Left forelimb (tissue), 1 donor: ENCODE measurements at regions not wholly inside any gene's neighbourhood (a gene's known extent, or its start where the extent isn't known, plus 50 kb on each side); places are given as distances from the start of the nearest gene placed in this dataset.
"Not testable (repeated sequence)": the region's sequence is repeated elsewhere in the genome, so short reads cannot be mapped to it uniquely, and the experiment has no call there.

ENCODE experiments used
- DNase-seq: peaks from one replicate; pipeline ENCODE4 v3.0.0-alpha.2; 2018; ENCODE audit warnings: low spot score

- DNase-seq: no peak
Observed at GRCh38 chrX:65610481-65610880, 57.0 kb upstream of the MSN start.

GRCh38 chrX:65610040-65610439 lies 57.4 kb upstream of the MSN start:
- no peak for DNase-seq

- no peak for DNase-seq
Observed at GRCh38 chrX:65609237-65609636, 58.2 kb upstream of the MSN start.

DNA sequence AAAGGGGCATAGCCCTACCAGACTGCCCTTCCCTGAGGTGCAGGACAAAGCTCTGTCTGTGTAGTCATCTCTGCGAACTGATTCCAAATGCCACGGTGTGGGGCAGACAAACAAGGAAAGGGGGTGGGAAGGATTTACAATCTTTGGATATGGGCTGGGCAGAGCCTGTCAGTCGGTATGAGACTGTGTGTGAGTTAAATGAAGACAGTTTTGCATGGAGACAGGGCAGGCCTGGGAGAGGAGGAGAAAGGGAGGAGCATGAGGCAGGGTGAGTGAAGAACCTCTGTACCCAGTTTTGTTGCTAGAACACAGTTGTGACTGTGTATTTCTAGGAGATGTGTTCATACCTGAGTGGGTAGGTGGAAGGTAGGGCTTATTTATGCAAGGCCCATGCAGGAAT lies 59.4 kb upstream of the MSN start:
- no peak for DNase-seq

DNA sequence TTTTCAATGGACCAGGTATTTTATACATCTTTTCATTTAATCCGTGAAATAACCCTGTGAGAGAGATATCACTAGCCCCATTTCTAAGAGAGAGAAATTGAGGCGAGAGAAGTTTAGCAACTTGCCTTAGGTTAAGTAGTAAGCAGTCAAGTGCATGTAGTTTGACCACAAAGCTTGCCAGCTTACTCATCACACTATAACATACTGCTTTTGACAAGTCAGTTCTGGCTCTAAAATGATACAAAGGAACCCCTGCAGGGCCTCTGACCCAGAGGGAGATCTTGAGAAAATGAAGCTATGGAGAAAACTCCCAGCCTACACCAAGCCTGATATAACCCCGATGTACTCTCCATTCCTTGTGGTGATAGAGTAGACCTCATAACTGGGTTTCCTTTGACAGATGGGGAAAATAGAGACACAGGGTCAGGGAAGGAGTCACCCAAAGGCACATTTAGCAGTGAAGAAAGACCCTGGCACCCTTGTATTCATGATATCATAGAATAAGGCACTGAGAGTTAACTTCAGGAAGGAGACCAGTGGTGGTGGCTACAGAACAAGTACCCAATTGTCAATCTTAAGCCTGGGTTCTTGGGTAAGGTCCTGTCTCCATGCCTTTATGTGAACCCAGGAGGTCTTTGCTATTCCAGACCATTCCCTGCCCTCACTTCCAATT lies 60.2 kb upstream of the MSN start:
- no peak for DNase-seq

- DNase-seq: no peak
Observed at GRCh38 chrX:65602221-65602560, 65.3 kb upstream of the MSN start.

DNA sequence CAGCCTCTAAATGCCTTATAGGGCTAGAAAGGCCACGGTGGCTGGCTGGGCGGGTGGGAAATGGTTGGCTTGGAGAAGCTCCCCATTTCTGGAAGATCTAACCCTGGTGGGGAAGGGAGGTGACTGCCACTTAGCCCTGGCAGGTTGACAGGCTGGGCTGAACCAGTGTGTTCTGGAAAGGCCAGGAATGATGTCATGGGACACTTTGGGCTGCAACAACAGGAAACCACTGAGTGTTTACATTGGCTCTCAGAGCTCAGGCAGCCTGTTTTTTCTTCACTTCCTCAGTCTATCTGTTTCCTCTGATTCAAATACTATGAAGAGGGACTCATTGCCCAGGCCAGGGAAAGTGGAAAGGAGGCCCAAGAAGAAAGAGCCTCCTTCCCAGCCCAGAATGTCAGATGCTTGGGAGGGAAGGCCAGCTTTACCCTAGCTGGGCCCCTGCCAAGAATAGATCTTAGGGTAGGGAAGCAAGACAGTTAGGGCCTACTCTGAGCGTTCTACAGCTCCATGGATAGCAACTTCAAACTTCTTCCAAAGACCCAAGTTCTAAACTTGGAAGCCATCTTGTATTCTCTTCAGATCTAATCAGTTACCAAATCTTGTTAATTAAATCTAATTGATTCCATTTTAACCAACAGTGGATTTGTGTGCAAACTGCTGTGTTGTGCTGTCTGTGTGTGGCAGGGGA lies 65.8 kb upstream of the MSN start:
- no peak for DNase-seq

- DNase-seq: no peak
Observed at GRCh38 chrX:65601126-65601525, 66.3 kb upstream of the MSN start.

GRCh38 chrX:65600106-65600505 lies 65.5 kb upstream of the LAS1L start:
- DNase-seq: no peak

GRCh38 chrX:65598559-65599147 lies 64.1 kb upstream of the LAS1L start:
- DNase-seq: no peak

- DNase-seq: no peak
Observed at GRCh38 chrX:65596270-65597034, 61.9 kb upstream of the LAS1L start.

DNA sequence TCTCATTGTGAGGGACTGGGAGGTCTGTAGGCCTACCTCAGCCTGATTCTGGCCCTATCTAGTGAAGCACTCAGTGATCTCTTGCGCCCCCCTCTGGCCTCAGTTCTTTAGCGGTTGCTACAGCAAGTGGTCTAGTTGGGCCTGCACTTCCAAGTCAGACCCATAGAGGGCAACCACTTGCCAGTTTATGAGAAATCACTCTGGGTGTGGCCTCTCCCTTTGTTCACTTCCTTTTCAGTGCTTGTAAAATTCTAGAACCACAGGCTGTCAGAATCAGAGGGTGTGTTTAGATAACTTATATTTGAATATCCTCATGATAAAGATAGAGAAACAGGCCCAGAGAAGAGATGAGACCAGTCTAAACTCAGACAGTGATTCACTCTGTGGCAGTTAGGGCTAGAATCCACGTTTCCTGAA lies 60.9 kb upstream of the LAS1L start:
- peak; percentile 80 for DNase-seq

DNA sequence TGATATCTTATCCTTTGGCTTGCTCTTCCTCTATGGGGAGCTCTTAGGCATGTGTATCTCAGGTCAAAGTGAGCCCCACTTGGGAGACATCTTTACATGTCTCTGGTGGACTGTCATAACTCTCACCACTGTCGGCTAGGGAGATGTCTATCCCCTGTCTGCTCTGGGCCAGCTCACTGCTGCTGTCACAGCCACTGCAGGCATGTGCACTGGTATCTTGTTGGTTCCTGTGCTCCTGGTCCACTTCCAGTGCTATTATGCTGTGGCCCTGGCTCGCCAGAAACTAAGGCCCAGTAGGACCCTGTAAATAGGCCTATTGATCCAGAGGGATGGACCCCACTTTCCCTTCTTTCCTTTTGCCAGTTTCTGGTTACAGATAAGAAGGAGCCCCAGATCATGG lies 56.6 kb upstream of the LAS1L start:
- no peak for DNase-seq

GRCh38 chrX:65589304-65589703 lies 54.7 kb upstream of the LAS1L start:
- DNase-seq: no peak

GRCh38 chrX:65588795-65589194 lies 54.2 kb upstream of the LAS1L start:
- DNase-seq: no peak

- DNase-seq: peak; percentile 78
Observed at GRCh38 chrX:65587616-65588526, 53.3 kb upstream of the LAS1L start.

DNA sequence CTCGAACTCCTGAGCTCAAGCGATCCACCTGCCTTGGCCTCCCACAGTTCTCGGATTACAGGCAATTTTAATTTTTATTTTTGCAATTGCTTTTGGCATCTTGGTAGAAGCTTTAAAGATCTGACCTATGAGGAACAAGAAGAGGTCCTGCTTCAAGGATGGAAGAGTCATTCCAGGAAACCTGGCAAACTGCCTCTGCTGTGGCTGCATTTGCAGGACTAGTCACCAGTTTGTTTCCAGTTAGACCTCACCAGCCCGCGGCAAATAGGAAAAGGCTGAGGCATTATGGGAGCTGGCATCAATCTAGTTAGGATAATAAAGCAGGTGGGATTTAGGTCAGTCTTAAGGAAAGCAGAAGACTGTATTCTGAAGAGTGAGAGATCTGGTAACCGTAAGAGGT lies 51.9 kb upstream of the LAS1L start:
- DNase-seq: no peak

- not testable (repeated sequence) for DNase-seq
Observed at GRCh38 chrX:65585226-65585625, 50.6 kb upstream of the LAS1L start.
